ENCODE measurements at regions not wholly inside any gene's neighbourhood (a gene's known extent, or its start where the extent isn't known, plus 50 kb on each side); places are given as distances from the start of the nearest gene placed in this dataset.
"Not testable (repeated sequence)": the region's sequence is repeated elsewhere in the genome, so short reads cannot be mapped to it uniquely, and the experiment has no call there.

- not testable (repeated sequence) for TF ChIP-seq CTCF (conservative IDR thresholded peaks at IDR 0.05); ZFX (IDR thresholded peaks at IDR 0.05)
Measured at GRCh38 chrX:34335376-34335775, 203.3 kb upstream of the FAM47A start.

Data from C4-2B (cell line).